NK-92 treated with Interleukin-12 subunit alpha and Interleukin-12 subunit beta, amount 100 ng/mL, for 24 hours (cell line): ENCODE measurements at regions not wholly inside any gene's neighbourhood (a gene's known extent, or its start where the extent isn't known, plus 50 kb on each side); places are given as distances from the start of the nearest gene placed in this dataset.

Source experiments
- DNase-seq: peaks from one replicate; lab custom pipeline; 2025; lab: John Stamatoyannopoulos, UW

DNA sequence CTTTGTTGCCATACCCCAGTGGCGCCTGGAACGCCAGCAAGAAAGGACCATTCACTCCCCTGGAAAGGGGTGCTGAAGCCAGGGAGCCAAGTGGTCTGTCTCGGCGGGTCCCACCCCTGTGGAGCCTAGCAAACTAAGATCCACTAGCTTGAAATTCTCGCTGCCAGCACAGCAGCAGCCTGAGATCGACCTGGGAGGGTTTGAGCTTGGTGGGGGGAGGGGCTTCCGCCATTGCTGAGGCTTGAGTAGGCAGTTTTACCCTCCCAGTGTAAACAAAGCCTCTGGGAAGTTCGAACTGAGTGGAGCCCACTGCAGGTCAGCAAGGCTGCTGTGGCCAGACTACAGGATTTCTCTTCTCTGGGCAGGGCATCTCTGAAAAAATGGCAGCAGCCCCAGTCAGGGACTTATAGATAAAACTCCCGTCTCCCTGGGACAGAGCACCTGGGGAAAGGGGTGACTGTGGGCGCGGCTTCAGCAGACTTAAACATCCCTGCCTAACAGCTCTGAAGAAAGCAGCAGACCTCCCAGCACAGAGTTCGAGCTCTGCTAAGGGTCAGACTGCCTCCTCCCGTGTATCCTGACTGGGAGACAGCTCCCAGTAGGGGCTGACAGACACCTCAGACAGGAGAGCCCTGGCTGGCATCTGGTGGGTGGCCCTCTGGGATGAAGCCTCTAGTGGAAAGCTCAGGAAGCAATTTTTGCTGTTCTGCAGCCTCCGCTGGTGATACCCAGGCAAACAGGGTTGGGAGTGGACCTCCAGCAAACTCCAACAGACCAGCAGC lies 281.1 kb upstream of the SP4 start:
- DNase-seq, result no peak

DNA sequence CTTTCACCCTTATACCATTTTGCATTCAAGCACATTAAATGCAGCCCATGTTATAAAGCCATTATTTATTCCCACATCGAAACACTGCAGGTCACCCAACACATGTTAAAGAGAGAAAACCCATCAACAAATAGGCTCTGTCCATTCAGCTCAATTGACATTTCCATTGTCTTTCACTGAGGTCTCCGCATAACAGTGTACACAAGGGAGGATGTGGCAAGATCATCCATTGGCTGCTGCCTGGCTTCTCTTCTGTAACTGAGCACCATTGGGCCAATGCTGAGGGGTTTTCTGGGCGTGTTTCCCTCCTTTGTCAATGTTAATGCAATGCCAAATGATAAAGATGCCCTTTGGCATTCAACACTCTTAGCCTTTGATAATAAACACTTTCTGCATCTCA lies 278.1 kb upstream of the SP4 start:
- no peak for DNase-seq

DNA sequence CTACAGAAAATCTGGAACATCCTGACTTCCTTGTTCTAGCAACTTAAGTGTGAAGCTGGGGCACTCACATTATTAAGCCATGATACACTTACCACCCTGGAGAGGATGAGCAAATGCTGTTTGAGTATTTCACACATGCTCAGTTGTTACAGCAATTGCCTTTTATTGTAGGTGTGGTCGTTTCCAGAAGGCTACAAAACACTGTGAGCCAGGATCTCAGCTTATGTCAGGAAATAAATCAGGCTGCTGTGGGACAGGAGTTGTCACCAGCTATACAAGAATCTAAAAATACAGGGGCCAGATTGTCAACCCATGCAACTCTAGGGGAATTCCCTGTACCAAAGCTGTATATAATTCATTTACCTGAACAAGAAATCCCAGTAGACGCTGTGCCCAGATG lies 273.3 kb upstream of the SP4 start:
- no peak for DNase-seq

DNA sequence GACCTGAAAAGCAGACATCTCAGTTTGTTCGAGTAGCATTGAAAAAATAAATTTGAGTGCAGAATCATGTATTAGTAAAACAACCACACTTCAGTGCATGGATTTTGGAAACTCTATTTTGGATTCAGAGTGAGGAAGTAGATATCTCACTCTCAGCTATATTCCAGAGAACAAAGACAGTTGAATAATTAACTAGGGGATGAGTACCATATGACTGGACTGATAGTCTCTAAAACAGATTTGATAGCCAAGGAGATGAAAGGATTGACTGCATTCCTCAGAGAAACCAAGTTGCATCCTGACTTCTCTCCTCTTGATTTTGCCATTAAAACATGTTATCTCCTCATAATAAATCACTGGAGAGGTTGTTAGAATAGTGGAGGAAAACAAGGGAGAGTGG lies 268.4 kb upstream of the SP4 start:
- DNase-seq, result no peak

DNA sequence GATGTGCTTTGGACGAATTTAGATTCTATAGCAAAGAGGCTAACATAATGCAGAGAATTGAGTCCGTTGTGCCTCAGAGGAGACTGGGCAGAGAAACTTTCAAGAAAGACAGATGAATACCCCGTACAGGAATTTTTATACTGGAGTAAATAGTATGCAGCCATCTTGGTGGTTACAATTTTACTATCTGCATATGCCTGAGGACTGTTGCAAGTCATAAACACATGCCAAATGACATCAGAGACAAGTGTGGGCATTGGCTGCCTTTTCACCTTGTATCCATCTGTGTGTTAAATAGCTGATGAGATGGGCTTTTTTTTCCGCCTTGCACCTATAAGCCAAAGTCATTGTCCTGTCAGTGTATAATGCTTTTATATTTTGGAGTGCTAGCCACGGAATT lies 267.5 kb upstream of the SP4 start:
- DNase-seq, result no peak

DNA sequence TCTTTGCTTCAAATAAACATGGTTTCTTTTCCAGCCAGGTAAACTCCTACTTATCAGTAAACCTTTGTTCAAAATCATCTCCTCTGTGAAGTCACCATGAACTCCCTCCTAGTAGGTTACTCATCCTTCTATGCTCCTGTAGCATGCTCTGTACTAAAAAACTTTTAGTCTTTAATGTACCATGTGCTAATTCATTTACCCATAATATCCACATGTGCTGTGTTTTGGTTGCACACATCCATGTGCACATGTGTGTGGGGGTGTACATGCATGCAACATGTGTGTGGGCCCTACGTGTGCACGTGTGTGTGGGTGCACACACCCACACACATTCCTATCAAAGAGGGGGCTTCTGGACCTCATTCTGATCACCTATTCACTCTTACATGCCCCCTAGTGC lies 259.9 kb upstream of the SP4 start:
- DNase-seq, result no peak

DNA sequence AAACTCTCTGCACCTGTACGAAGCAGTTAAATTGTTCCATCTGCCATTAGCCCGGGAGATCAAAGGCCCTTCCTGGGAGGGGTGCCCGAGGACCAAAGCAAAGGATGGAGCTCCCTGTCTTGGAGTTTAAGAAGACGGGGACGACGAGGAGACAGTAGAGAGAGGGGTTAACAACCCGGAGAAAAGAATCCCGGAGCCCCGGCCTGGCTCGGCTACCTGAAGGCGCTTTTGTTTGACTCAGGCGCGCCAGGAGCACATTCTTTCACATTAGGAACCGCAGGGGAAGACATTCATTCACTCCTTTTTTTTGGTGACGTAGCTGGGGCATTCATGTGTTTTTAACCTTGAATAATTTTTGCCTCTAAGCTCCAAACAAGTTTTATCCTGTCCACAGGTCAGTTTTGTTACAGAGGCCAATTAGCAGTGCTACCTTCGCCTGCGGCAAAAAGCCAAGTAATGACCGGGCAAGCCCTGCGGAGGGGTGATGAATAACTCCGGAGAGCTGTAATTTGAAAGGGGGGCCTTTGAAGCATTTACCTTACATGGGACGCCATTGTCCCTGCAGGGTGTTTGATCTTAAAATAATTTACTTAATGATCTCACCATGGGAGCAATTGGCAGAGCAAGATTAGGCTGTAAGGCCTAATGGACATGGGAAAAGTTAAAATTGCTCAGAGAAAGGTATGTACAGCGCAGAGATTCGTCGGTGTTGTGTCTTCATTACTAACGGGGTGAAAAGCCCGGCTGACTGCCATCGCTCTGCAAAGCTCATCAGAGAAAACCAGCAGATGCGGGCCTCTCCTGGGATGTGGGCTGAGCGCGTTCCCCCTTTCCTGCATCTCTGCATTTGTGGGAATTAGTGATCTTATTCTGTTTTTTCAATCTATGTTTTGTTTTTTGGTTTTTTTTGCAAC lies 258.0 kb upstream of the SP4 start:
- DNase-seq, result no peak

DNA sequence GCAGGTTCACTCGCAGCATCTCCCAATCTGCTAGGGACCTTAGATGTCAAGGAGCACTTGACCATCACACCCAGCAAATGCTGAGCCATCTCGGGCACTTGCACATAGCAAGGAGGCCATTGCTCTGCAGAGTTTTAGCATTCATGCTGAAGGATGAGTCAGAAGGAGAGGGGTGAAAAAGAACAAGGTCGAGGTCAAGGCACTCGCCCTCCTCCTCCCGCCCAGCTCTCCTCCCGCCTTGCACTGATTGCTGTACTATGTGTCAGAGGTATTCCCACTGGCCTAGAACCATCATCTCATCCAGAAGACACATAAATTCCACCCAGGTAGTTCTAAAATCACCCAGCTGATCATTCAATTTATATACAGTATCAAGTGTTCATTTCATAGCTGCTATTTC lies 255.1 kb upstream of the SP4 start:
- no peak for DNase-seq

DNA sequence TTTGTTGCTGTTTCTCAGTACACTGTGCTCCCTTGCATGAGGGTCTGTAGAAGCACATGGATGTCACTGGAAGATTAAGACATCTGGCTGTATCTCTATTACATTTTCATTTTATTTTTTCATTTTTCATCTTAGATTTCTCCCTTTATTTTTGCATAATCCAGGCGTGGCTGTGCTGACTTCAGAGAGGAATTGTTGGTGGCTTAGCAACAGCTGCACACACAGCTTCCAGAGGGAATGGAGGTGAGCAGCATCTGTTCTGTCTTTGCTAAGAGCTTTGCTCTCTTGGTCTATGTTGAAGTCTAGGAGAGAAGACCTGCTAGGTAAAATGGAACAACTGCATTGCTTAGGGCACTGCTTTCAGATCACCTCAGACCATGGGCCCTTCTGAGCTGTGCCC lies 254.4 kb upstream of the SP4 start:
- DNase-seq, result no peak

DNA sequence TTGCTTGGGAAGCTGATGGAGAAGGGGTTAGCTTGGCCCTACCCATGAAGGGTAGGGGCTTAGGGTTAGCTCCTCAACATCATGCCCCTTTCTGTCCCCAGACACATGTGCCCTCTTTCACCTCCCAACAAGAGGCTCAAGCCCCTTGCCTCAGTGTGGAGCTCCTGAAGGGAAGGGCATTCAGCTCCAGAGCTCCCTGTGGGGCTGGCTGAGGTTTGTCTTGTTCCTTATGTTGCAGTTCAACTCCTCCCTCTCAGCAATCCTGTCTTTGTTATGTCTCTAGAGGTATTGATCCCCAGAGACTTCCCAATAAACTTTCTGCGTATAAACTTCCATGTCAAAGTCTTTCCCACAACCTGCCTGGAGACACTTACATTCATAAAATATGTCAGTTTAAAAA lies 252.2 kb upstream of the SP4 start:
- no peak for DNase-seq

DNA sequence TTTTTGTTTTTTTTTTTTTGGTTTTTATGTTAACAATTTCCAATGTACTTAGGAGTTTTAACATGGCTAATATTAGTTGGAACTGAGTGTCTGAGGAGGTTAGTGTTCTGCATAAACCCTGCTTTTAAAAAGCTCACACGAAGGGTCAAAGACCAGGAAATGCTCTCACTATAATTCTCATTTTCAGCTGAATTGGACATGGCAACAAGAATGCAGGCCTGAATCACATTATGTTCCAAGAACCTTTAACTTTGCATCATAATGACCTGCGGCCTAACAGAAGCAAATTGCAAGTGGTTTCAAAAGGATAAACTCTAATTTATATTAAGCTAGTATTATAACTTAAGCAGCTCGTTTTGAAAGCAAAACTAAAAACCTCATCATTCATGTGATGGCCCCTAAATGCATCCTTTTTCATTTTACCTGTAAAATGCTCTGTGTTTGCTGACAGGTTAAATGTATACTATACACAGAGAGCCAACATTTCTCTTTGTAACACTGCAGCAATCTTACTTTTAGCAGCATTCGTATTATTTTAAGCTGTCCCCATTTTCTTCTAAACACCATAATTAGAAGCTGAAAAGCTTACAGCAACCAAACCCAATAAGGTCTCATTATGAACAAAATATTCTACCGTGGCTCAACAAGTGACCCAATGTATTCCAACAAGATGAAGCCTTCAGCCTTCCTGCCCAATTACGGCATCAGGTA lies 242.8 kb upstream of the SP4 start:
- DNase-seq, result no peak

DNA sequence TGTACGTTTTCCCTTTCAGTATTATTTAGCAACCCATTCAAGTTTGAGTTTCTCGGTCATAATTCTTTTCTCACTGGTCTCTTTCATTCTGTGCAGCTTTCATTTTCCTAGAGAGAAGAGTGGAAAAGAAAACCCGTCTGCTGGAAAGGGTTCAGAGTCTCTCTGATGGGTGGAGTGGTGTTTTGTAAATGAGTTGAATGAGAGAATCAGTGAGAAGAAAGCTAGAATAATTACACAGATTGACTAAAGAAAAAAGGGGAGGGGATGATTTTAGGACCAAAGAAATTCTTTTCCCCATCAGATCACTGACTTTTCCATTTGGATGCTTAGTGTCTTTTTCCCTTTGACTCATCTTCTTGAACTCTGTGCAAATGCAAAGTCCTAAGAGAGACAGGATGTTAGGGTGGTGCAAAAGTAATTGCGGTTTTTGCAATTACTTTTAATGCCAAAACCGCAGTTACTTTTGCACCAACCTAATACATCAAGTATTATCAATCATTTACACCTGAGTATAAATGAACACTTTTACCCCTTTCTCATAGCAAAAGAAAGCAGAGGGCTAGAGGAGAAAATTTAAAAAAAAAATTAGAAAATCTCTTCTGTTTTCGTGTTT lies 242.1 kb upstream of the SP4 start:
- DNase-seq, result no peak

DNA sequence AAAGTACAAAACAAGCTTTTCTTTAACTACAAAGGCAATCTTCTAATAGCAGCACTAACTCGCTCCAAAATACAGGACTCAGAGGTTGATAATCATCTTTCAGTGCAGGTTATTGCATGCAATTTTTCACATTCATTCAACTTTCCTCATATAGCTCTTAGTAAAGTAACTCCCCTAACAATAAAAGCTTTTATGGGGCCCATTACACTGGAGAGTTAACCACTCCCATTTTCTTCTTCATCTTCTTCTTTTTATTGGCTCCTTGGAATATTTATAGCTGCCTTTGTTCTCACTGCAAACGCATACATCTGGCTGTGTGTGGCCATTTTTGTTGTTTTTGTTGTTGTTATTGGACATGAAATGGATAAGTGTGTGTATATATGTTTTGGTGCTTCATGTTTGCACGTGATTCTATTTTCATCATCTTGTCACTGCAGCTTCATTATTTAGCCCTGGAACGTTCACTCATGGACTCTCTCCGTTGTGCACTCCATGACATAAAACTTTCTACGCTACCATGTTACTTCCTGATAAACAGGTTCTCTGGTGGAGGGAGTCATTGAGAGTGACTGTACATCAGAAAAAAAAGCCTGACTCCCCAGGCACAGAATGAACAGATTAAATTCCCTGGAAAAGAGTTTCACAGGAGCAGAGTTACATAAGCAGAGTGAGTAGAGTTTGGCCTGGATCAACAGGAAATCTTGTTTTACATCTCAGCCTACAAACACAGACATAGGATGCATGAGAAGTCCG lies 236.4 kb upstream of the SP4 start:
- no peak for DNase-seq

DNA sequence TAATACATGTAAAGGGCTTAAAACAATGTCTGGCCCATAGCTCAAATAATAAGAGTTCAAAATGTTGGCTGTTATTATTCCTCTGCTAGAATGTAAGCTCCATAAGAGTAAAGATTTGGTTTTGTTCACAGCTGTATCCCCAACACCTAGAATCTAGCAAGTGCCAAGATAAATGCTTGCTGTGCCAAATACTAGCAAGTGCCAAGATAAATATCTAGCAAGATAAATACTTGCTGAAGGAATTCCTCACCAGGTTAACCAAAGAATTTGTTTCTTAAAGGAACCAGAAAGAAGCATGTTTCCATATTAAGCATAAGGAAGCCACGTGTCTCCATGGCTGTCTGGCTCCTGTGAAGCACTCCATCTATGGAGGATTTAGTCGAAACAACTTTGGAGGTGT lies 235.2 kb upstream of the SP4 start:
- no peak for DNase-seq

DNA sequence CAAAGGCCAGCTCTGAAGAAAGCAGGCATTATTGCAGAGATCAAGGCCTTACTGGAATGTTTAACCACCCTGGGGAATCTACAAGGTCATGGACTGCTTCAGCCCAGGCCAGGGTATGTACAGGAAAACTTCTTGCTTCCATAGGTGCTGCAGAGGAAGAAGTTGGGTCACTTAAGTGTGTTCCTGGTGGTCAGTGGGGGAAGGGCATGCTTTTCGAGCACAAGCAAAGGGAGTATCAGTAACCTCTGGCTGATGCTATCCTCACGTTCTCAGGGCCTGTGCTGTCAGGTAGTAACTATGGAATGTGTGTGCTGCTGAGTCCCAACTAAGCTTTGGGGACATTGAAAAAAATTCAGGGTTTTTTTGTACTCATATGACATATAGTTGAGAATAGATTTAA lies 234.0 kb upstream of the SP4 start:
- no peak for DNase-seq

DNA sequence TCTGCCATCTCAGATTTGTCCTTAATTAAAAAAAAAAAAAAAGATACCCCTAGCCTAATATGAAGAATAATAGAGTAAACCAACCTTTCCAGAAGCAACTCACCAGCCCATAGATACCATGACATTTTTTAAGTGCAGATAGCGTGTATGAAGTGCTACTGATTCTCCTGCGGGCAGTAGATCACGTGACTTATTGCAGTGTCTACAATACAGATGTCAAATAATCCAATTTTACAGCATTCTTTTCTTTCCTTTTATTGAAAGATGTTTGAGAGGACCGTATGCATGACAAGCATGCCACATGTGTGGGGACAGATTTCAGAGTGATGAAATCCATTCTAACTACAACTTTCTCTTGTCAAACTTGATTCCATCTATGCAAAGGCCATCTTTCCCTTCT lies 232.9 kb upstream of the SP4 start:
- DNase-seq, result no peak

DNA sequence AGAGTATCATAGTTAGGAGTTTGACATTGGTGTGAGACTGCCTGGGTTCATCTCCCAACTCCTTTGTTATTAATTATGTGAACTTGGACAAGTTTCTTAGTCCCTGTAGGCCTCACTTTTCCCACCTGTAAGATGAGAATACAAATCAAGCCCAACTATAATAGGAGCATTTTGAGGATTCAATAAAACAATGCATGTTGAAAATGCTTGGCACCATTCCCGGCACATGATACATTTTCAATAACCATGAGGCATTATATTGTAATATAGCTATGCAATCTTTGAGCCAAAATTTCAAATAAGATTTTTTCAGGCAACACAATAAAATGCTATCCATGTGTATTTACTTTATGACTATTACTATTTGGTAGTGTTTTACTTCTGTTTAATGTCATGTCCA lies 229.0 kb upstream of the SP4 start:
- DNase-seq, result no peak

DNA sequence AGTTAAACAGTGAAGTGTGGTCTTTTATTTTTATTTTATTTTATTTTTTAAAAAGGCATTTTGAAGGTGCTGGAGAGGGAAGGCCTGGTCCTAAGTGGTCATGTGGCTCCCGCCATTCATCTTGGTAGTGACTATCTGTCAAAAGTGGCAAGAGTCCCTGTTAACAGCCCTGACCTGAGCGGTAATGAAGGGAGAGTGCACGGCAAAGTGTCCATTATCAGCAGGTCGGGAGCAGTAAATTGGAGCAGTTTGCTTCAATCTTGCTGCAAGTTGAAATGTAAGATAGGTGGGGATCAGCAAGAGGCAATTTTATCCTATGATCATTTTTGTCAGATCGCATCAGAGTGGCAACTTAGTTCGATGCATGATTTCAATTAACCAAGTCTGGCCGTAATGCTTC lies 227.4 kb upstream of the SP4 start:
- no peak for DNase-seq

DNA sequence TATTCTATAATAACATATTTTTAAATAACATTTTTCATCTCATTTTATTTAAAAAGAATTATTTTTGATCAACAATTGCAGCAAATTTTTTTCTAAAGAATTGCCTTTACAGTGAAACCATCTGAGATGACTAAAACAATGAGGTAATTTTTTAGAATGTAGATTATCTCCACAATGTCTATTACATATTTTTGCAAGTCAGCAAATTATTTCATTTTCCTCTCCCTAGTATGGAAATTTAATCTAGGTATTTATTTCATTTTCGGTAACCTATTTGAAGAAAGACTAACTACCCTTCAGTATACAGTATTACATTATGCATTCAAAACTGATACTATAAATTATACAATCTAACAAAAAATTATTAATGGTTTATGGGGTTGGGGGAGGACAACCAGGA lies 213.2 kb upstream of the SP4 start:
- no peak for DNase-seq

DNA sequence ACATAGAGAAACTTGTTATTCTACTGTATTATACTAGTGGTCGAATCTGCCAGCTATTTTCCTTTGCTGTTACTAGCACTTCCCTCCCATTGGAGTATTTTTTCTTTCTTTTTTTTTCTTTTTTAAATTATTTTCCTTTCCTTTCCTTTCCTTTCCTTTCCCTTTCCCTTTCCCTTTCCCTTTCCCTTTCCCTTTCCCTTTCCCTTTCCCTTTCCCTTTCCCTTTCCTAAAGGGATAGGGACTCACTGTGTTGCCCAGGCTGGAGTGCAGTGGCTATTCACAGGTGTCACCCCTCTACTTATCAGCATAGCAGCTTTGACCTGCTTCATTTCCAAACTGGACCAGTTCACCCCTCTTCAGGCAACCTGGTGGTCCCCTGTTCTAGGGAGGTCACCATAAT lies 212.6 kb upstream of the SP4 start:
- no peak for DNase-seq

DNA sequence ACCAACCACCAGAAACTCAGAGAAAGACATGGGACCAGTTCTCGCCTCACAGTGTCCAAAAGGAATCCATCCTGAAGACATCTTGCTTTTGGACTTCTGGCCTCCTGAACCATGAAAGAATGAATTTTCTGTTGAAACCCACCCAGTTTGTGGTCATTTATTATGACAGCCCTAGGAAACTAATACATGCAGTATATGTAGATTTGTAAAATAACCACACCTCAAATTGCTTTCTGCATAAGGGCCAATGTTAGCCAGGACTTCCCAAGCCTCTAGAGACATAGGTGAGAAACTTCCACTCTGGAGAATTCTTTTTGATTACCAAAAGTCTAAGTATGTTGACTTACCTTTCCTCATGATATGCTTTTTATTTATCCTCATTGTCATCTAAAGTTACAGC lies 210.5 kb upstream of the SP4 start:
- DNase-seq, result no peak

DNA sequence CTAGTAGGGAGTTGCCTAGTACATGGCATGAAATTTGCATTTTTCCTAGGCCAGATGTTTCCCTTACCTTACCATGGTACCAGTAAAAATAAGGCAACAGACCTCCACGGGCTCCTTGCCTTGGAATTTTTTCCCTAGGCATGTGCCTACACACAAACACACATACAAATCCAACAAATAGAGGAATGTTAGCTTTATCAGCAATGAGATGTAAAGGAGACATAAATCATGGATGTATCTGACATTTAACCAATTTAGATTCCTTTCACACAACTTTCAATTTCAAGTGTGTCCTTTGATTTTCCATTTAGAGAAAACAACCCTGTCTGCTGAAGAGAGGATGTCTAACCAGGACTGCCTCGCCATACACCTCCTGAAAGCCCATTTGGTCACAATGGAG lies 209.7 kb upstream of the SP4 start:
- DNase-seq, result no peak
